GM20431 (cell line): ENCODE measurements at regions not wholly inside any gene's neighbourhood (a gene's known extent, or its start where the extent isn't known, plus 50 kb on each side); places are given as distances from the start of the nearest gene placed in this dataset.

Experiments
- in situ Hi-C: fragments of 300-500 bp; cut with MseI, MboI; formaldehyde crosslinking; loops from one replicate; pipeline ENCODE4 v1.15.0; 2020; ENCODE audit warnings: low sequenced_read_pairs; ENCODE audit not compliant: unreplicated experiment

- in situ Hi-C loops = no loop called here
Observed at GRCh38 chr6:156183678-156184077, 593.5 kb upstream of the ARID1B start.

DNA sequence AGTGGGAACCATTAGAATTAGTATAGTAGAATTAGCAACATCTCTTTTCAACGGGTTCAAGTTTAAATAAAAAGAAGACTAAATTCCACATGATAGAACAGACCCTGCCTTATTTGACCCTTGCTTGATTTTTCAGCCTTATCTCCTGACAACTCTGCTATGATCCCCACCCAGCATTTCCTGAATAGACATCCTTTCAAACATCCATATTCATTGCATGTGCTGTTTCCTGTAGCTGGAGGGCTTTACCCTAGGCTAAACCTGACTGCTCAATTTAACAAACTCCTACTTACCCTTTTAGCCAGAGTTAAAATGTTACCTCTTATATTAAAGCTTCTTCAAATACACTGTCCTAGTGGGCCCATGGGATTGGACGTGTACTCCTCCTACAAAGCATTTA lies 594.8 kb upstream of the ARID1B start:
- in situ Hi-C loops = no loop called here

DNA sequence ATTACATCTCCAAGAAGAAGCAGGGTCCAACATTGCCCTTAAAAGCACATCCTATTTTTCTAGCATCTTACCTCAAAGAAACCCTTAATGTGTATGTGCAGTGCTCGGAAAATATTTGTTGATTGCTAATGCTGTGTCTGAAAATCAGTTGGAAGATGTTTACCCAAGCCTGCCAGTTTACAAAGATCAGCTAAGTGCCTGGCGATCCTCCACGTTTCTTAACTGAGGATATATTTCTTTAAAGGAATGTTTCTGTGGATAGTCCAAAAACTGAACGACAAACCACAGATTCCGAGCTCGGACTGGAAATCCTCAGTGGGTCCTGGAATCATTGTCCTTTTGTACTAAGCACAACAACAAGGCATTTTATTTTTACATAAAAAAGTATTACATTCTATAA lies 595.7 kb upstream of the ARID1B start:
- in situ Hi-C loops = no loop called here

- in situ Hi-C loops = no loop called here
Observed at GRCh38 chr6:156175971-156176421, 601.2 kb upstream of the ARID1B start.

DNA sequence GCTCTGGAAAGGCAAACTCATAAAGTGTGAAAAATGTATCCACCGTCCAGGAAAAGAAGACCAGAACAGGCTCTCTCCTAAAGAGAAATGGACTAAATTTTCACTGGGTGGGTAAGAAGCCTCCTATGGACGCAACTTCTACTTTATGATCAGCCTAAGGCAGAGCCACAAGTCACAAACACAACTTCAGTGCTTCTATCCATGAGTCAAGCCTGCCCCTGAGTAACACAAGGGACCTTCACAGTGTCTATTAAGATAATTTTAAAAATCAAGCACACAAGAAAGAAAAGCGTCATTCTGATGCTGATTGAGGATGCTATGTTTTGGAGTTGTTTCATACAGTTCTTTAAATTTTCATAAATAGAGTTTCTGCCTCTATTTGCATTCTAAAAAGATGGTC lies 601.7 kb upstream of the ARID1B start:
- in situ Hi-C loops = no loop called here

DNA sequence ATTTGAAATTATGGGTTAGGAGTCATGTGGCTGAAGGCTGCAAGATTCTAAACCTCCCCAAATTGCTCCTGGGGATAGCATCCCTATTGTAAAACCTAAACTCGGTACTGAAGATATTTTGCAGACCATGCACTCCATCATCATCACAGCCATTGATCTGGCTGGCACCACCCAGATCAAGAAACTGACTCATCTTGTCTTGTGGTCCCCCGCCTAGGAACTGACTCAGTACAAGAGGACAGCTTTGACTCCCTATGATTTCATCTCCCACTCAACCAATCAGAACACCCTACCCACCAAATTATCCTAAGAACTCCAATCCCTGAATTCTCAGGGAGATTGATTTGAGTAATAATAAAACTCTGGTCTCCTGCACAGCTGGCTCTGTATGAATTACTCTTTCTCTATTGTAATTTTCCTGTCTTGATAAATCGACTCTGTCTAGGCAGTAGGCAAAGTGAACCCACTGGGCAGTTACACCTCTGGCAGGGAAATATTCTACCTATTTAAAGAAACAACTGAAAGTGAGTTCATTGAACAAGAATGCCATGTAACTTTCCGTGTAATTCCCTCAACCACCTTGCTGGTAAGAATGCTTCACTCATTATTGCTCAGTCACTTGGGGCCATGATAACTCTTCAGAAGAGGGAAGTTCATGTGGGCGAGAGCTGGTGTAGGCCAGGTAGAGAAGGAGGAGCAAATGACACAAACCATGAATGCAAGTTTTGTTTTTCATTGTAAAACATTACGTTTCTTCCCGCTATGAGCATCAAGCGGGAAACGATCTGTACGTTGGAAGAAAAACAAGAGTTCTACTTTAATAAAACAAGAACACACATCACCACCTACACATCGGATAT lies 602.9 kb upstream of the ARID1B start:
- in situ Hi-C loops = no loop called here

DNA sequence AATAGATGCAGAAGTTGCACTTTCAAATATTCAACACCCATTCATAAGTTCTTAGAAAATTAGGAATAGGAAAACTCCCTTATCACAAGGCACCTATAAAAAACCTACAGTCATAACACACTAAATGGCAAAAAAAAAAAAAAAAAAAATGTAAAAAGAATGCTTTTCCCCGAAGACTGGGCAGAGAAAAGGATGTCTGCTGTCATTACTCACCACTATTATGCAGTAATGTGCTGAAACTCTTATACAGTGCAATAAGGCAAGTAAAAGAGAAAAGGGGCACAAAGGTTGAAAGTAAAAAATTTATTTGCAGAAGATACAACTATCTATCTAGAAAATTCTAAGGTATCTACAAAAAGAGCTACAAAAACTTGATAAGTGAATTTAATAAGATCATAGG lies 607.8 kb upstream of the ARID1B start:
- in situ Hi-C loops = no loop called here

GRCh38 chr6:156167625-156168071 lies 609.5 kb upstream of the ARID1B start:
- in situ Hi-C loops = no loop called here

GRCh38 chr6:156167016-156167624 lies 610.1 kb upstream of the ARID1B start:
- in situ Hi-C loops = no loop called here

DNA sequence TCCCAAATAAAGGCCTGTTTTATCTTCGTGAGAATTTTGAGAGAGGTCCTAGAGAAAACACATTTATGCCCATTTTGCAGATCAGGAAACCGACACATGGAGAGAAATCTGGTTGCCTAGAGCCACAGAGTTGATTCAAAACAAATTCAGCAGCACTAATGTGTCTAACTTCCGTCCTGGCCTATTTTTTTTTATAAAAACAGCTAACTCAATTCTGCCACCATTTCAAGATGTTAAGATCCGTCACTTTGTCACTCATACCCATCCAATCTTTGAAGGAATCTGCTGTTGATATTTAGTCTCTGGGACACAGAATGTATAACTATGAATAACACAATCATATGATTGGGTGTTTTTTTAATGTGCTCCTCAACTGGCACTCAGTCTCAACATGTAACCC lies 611.1 kb upstream of the ARID1B start:
- in situ Hi-C loops = no loop called here

GRCh38 chr6:156164701-156165452 lies 612.3 kb upstream of the ARID1B start:
- in situ Hi-C loops = no loop called here

DNA sequence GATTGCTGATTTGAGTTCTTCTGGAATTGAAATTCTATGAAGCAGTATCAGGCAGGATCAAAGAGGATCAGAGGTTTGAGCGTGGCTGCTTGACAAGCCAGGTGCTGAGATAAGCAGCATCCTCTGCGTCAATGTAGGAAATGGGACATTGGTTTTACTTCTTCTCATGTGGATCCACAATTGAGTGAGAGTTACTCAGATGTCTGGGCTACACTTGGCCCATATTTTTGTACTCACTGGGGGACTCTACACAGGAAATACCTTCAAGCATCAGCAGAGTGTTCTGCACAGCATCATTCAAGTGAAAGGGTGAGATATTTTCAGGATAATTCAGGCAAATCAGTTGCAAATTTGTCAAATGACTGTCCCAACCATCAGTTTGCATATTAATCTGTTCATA lies 613.9 kb upstream of the ARID1B start:
- in situ Hi-C loops = no loop called here

- in situ Hi-C loops = no loop called here
Observed at GRCh38 chr6:156161471-156161870, 615.7 kb upstream of the ARID1B start.

DNA sequence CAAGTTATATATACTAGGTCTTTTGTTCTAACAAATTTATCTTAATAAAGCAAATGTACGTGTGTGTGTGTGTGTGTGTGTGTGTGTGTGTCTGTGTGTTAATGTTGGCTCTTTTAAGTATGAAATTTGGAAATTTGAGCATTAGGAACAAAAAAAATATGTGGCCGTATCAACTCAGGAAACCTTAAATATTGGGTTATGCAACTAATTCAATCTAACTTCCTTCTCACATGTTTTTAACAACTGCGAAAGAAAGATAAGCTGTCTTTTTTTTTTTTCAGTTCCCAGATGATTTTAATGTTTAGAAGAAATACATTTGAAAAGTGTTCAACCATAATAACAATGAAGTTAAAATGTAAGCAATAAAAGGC lies 616.4 kb upstream of the ARID1B start:
- in situ Hi-C loops = no loop called here

- in situ Hi-C loops = no loop called here
Observed at GRCh38 chr6:156160007-156160794, 617.0 kb upstream of the ARID1B start.

- in situ Hi-C loops = no loop called here
Observed at GRCh38 chr6:156154896-156155295, 622.3 kb upstream of the ARID1B start.

DNA sequence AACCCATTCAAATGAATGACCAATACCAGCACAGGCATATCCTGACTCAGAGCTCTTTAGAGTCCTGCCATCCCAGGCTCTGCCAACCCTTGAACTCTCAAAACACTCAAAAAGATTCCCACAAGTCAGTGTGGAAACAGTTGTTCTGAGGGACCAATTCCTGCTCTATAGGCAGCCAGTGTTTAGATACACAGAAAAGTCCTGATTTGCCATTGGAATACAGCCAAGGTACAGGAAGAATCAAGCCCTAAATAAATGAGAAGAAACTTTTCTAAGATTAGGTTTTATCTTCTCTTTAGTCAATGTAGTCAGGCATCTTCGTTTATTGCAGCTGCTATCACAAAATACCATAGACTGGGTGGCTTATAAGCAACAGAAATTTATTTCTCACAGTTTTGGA lies 626.8 kb upstream of the ARID1B start:
- in situ Hi-C loops = no loop called here

- in situ Hi-C loops = no loop called here
Observed at GRCh38 chr6:156146891-156147290, 630.3 kb upstream of the ARID1B start.

DNA sequence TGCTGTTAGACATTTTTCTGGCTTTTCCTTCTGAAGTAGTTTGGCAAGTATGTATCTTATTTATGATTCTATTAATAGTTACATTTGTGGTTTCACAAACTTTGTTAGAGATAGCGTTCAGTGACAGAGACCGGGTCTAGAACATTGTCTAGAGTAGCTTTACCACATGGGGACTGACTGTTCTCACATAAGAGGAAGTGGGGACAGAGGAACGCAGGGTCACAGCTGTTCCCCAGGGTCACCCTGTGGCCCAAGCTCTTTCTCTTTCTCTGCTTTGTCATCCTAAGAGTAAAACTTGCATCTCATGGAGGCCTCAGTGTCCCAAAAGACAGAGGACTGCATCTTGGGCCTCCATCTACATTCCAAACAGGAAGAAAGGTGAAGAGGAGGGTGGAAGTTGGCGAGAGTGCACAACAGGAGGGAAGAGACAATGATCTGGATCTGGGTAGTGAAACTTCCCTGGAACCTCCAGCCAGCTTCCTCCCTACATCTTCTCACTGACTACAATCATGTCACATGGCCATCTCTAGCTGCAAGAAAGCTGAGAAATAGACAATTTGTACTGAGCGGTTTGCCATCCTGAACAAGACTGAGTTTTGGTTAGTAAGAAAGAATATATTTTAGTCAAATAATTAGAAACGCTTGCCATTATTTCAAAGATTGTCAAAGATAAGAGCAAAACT lies 645.8 kb upstream of the ARID1B start:
- in situ Hi-C loops = no loop called here

DNA sequence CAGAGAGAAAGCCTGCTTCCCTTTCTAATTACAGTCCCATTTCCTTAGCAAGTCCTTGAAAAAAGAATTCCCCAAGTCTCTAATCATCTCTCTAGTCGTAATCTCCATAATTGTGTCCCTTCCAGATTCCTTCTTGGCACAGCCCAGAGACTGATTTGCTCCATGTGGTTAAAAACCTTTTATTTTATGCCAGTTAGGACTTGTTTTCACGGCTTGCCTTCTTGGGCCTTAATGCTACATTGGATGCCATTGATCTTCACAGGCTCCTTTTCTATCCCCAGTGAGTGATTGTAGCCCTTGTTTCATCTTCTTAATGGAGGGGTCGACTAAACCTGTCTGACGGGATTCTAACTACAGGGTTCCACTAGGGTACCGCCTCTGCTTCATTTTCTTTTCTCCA lies 650.6 kb upstream of the ARID1B start:
- in situ Hi-C loops = no loop called here
